ENCODE measurements at regions not wholly inside any gene's neighbourhood (a gene's known extent, or its start where the extent isn't known, plus 50 kb on each side); places are given as distances from the start of the nearest gene placed in this dataset.

- TF ChIP-seq CTCF (IDR thresholded peaks at IDR 0.05) (no peak), POLR2A (IDR thresholded peaks at IDR 0.05) (no peak)
Measured at GRCh38 chr3:189577050-189577951, 53.9 kb upstream of the TP63 start.
